Fibroblast of gingiva (primary cell): ENCODE measurements at regions not wholly inside any gene's neighbourhood (a gene's known extent, or its start where the extent isn't known, plus 50 kb on each side); places are given as distances from the start of the nearest gene placed in this dataset.
A peak's percentile ranks its signal among the peaks of the same experiment; 100 is the strongest.
"Not testable (repeated sequence)": the region's sequence is repeated elsewhere in the genome, so short reads cannot be mapped to it uniquely, and the experiment has no call there.

ENCODE experiments used
- DNase-seq: peaks from one replicate; pipeline ENCODE4 v3.0.0-alpha.2; 2011; ENCODE audit warnings: low read depth

GRCh38 chr20:57786304-57786932, 76.6 kb upstream of the PMEPA1 start:
- no peak for DNase-seq

- DNase-seq = no peak
Measured at GRCh38 chr20:57785720-57786119, 75.9 kb upstream of the PMEPA1 start.

GRCh38 chr20:57785061-57785460, 75.2 kb upstream of the PMEPA1 start:
- DNase-seq = no peak

- no peak for DNase-seq
Measured at GRCh38 chr20:57783956-57784837, 74.4 kb upstream of the PMEPA1 start.

- DNase-seq = no peak
Measured at GRCh38 chr20:57783196-57783595, 73.4 kb upstream of the PMEPA1 start.

- DNase-seq = no peak
Measured at GRCh38 chr20:57782631-57783041, 72.8 kb upstream of the PMEPA1 start.

- DNase-seq = no peak
Measured at GRCh38 chr20:57781901-57782300, 72.1 kb upstream of the PMEPA1 start.

GRCh38 chr20:57780906-57781305, 71.1 kb upstream of the PMEPA1 start:
- DNase-seq = no peak

- DNase-seq = no peak
Measured at GRCh38 chr20:57780398-57780797, 70.6 kb upstream of the PMEPA1 start.

- no peak for DNase-seq
Measured at GRCh38 chr20:57779401-57780003, 69.7 kb upstream of the PMEPA1 start.

GRCh38 chr20:57777911-57778310, 68.1 kb upstream of the PMEPA1 start:
- DNase-seq = no peak

- no peak for DNase-seq
Measured at GRCh38 chr20:57774951-57775350, 65.1 kb upstream of the PMEPA1 start.

- no peak for DNase-seq
Measured at GRCh38 chr20:57774111-57774880, 64.5 kb upstream of the PMEPA1 start.

GRCh38 chr20:57773059-57773815, 63.4 kb upstream of the PMEPA1 start:
- no peak for DNase-seq

- peak; percentile 36 for DNase-seq
Measured at GRCh38 chr20:57772349-57772964, 62.6 kb upstream of the PMEPA1 start.

GRCh38 chr20:57770852-57771720, 61.3 kb upstream of the PMEPA1 start:
- DNase-seq = no peak

GRCh38 chr20:57770401-57770800, 60.6 kb upstream of the PMEPA1 start:
- not testable (repeated sequence) for DNase-seq

- no peak for DNase-seq
Measured at GRCh38 chr20:57769756-57770155, 59.9 kb upstream of the PMEPA1 start.

- DNase-seq = no peak
Measured at GRCh38 chr20:57768519-57768918, 58.7 kb upstream of the PMEPA1 start.

- no peak for DNase-seq
Measured at GRCh38 chr20:57767441-57767840, 57.6 kb upstream of the PMEPA1 start.
